Endometrium (tissue), 2 donors: ENCODE measurements at regions not wholly inside any gene's neighbourhood (a gene's known extent, or its start where the extent isn't known, plus 50 kb on each side); places are given as distances from the start of the nearest gene placed in this dataset.

Experiments used
- FAIRE-seq: peaks from 2 replicates; lab custom pipeline; 2012; peaks lifted over from hg19 to GRCh38; lab: Jason Lieb, UNC
- donor health status: control.
- donor health status: control.

DNA sequence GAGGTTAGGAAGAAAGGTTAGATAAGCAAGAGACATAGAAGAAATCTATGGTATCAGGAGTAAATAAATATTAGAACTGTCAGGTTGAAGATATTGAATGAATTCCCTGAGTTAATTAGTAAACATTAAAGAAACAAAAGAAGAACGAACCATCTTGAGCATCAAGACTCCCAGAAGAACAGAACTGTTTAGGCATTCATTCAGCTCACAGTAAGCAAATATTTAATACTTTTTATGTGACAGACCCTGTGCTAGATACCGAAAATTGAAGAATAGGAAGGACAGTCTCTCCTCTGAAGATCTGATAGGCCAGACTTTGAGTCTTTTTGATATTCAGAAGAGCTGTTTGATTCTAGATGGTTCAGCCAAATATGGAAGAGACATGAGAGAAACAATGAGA lies 731.5 kb downstream of the XPNPEP1 start:
- no peak for FAIRE-seq

- FAIRE-seq, result no peak
Measured at GRCh38 chr10:109191341-109191740, 732.0 kb downstream of the XPNPEP1 start.

DNA sequence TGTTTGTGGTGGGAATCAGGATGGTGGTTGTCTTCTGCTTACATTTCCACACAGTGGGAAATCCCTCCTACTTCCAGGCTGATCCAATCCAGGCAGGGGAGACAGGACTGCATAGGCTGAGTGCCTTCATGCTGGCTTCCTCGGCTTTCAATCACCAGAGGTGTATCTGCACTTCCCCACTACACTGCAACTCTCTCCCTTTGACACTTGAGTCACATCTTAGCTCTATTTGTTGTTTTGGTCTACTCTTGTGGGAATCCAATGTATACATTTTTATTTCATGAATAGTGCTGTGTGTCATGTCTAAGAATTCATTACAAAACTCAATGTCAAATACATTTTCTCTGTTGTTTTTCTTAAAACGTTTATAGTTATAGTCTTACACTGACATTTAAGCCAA lies 735.6 kb downstream of the XPNPEP1 start:
- no peak for FAIRE-seq

- FAIRE-seq, result no peak
Measured at GRCh38 chr10:109183366-109183765, 739.9 kb downstream of the XPNPEP1 start.

DNA sequence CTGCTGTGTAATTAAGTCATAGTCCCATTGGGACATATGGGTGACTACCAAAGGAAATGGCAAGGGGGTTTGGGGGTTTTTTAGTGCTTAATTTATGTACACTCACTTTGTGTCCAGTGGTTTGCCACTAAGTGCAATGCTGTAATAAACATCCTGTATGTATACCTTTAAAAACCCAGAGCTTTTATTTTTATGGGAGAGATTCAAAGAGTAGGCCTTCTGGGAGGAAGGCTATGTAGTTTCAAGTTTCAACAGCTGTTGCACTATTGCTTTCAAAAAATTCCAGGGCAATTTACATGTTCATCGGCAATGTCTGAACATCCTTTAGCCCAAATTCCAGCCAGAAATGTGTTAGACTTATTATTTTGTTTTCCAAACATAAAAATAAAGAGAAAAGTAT lies 744.7 kb downstream of the XPNPEP1 start:
- no peak for FAIRE-seq

GRCh38 chr10:109174526-109174925 lies 748.8 kb downstream of the XPNPEP1 start:
- FAIRE-seq, result no peak

DNA sequence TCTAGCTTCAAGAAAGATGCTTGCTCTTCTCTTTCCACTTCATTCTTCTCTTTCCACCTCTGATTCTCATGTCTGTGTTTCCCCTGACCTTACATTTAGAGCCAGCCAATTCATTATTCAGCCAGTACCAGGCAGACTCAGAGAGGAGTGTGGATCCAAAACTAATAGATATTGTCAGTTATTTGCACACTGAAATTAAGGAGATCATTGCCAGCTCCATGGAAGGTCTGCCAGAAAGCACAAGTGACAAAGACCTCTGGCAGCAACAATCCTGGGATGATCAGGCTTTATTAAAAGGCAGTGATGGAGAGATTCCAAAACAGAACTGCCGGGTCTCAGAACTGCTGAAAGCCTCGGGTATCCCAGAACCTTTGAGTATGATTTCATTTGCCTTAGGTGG lies 749.4 kb downstream of the XPNPEP1 start:
- FAIRE-seq, result no peak

DNA sequence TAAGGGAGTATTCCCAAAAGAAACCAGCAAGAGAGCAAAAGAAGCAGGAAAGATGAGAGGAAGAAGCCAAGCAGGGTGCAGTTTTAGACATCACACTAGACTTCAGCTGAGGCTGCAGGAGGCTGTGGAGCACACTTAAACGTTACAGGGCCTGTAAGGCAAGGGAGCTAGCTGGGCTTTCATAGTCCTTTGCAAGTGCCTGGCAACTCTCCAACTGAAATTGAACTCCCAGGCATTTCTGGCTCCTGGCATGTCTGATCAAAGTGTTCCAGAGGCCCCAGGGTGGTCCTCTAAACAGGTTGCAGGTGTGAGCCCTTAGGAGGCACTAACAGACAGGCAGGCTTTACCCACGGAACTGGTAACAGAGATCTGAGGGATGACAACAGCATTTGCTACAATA lies 750.2 kb downstream of the XPNPEP1 start:
- no peak for FAIRE-seq

DNA sequence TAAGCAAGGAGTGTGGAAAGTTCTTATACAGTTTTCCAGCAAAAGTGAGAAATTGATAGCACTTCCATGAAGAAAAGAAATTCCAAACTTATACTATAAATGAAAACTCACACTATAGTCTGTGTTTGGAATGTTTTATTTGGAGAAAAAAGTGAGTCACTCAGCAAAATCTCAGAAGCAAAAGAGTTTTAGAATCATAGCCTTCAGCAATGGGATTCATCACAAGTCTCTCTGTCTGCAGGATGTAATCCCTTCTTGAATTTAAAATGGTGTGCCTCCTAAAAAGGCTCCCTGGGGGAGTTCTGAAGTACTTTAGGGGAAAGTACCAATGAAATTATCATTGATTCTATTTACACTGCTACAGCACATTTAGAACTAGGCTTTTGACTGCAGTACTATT lies 756.4 kb downstream of the XPNPEP1 start:
- no peak for FAIRE-seq

DNA sequence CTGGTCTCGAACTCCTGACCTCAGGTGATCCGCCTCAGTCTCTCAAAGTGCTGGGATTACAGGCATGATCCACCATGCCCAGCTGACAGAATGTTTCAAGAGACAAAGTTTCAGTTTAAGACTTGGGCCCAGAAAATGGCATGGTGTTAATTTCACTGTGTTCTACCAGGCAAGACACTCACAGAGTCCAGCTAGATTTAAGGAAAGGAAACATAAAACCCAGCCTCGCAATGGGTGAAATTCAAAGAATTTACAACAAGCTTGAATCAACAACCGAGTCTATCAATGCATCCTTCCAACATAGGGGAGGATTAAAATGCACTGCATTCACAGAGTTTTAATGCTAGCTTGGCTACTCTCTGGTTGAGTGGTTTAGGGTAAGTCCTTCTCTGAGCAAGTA lies 764.0 kb downstream of the XPNPEP1 start:
- no peak for FAIRE-seq

- no peak for FAIRE-seq
Measured at GRCh38 chr10:109156396-109156795, 766.9 kb downstream of the XPNPEP1 start.

DNA sequence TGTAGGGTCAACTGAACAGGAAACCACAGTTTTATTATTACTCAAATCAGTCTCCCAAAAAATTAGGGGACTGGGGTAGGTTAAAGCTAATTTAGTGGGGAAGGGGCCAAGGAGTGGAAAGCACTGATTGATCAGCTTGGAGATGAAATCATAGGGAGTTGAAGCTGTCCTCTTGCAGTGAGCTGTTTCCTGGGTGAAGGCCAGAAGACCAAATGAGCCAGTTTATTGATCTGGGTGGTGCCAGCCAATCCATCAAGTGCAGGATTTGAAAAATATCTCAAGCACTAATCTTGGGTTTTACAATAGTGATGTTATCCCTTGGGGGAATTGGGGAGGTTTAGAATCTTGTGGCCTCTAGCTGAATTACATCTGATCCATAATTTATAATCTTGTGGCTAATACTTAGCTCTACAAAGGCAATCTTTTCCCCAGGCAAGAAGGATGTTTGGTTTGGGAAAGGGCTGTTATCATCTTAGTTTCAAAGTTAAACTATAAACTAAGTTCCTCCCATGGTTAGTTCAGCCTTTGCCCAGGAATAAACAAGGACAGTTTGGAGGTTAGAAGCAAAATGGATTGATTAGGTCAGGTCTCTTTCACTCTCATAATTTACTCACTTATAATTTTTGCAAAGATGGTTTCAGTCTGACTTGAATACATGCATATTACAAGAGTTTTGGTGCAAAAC lies 773.5 kb downstream of the XPNPEP1 start:
- no peak for FAIRE-seq

DNA sequence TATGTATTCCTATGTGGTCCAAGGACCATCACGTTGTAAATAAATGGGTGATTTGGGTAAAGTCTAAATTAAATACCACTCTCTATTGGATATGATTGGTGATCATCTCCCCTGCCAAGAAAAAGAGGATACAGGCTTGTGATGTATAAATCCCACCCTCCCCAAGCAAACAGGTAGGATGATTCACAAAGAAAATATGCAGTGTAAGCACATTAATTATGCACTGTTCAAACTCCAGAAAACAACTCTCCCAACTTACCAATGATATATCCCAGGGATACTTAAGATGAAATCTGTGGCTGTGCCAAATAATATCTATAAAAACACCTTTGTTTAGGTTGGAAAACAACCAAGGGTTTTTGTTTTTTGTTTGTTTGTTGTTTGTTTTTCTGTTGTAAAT lies 795.9 kb downstream of the XPNPEP1 start:
- no peak for FAIRE-seq

GRCh38 chr10:109126541-109126940 lies 796.8 kb downstream of the XPNPEP1 start:
- no peak for FAIRE-seq

DNA sequence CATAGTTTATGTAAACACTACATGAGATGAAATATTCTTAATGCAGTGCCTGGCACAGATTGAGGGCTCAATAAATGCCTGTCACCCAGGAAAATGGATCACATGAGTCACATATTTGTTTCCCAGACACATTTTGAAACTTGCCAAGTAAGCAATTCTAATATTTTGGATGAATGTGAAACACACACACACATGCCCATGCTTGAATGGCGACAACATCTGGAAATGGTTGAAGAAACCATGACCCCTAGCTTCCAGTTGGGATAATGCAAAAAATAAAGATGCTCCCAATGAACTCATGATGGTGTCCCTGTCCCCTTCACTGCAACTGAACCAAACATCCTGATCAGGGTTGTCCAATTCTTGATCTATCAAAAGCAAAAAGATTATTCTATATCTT lies 797.3 kb downstream of the XPNPEP1 start:
- no peak for FAIRE-seq

- FAIRE-seq, result no peak
Measured at GRCh38 chr10:109115179-109115578, 808.1 kb downstream of the XPNPEP1 start.

DNA sequence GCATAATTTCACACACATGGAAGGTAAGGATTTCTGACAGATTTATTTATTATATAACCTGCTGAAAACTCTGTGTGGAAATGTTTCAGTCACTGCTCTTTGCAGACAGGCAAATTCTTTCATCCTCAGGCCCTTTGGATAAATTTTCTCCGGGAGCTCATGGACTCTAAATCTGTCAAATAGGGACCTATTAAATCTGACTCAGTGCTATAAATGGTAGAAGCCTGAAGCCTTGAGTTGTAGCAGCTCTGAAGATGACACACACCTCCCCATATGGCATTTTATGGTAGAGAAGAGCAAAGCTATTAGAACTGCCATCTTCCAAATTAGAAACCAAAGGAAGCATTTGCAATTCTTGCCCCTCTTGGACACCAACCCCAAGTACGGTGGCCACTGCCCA lies 808.7 kb downstream of the XPNPEP1 start:
- FAIRE-seq, result no peak

GRCh38 chr10:109106604-109107003 lies 816.7 kb downstream of the XPNPEP1 start:
- FAIRE-seq, result no peak

DNA sequence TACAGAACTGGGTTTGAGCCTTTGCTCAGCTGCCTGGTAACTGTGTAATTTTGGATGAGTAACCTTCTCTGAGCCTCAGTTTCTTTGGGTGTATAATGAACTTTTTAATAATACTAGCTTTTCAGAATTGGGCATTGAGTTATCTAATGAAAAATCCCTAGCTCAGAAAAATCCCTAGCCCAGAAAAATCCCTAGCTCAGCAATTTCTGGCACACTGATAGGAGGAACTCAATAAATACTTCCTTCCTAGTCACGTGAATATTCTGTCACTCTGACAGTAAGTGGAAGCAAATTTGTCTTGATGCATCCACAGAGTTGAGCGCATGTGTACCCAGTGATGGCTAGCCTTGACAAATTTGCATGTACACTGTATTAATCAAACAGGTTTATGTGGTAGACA lies 817.6 kb downstream of the XPNPEP1 start:
- FAIRE-seq, result no peak

GRCh38 chr10:109104806-109105205 lies 818.5 kb downstream of the XPNPEP1 start:
- no peak for FAIRE-seq

GRCh38 chr10:109103278-109103677 lies 820.0 kb downstream of the XPNPEP1 start:
- no peak for FAIRE-seq

- no peak for FAIRE-seq
Measured at GRCh38 chr10:109089779-109090178, 833.5 kb downstream of the XPNPEP1 start.

DNA sequence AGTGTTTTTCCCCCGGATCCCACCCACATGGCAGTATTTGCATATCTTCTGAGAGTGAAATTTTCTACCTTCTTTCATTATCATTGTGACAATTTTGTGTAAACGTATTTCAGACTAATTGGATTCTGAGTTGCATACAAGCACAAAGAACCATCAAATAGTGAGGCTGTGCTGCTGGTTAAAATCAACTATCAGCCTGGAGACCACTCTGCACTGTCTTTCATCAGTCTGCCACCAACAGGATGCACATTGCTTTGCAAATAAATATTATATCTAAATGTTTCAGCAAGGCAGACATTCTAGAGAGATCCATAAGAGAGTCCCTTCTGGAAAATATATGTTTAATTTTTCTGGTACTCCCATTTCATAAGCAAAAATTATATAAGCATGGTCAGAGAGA lies 851.8 kb downstream of the XPNPEP1 start:
- no peak for FAIRE-seq

- no peak for FAIRE-seq
Measured at GRCh38 chr10:109070492-109070891, 852.8 kb downstream of the XPNPEP1 start.

GRCh38 chr10:109067031-109067430 lies 856.3 kb downstream of the XPNPEP1 start:
- FAIRE-seq, result no peak
